SK-N-SH (cell line): ENCODE measurements at regions not wholly inside any gene's neighbourhood (a gene's known extent, or its start where the extent isn't known, plus 50 kb on each side); places are given as distances from the start of the nearest gene placed in this dataset.

ENCODE experiments used
- CTCF ChIA-PET: fragments of 300-600, 350-600 bp; formaldehyde crosslinking; extraction: SDS; loops from one replicate; lab custom pipeline; 2021; lab: Yijun Ruan, JAX
- POLR2A ChIA-PET: fragments of 350-600 bp; sonication (Branson Sonifier 250); formaldehyde crosslinking; extraction: SDS; loops from one replicate; lab custom pipeline; 2020; ENCODE audit warnings: antibody characterized with exemption, inconsistent platforms; lab: Yijun Ruan, JAX
- DNase-seq: peaks from one replicate; pipeline ENCODE4 v3.0.0; 2012
- H2AFZ ChIP-seq: fragments of 200-600 bp; sonication (generic); 2 replicates; pipeline ENCODE4 v1.8.1; 2016; ENCODE audit warnings: antibody characterized with exemption, mild to moderate bottlenecking, low read depth
- H3F3A ChIP-seq: fragments of 200-600 bp; sonication (generic); replicated peaks from 2 replicates; pipeline ENCODE3; 2016; ENCODE audit warnings: antibody characterized with exemption, mild to moderate bottlenecking; ENCODE audit not compliant: insufficient read depth
- H3K27ac ChIP-seq, 2 experiments: fragments of 200-500 bp in 1 of 2; fragments of 200-600 bp in 1 of 2; sonication (Bioruptor generic) in 1 of 2; sonication (generic), shearing (Covaris generic) in 1 of 2; 2 replicates each; pipeline versions ENCODE4 v1.5.1 to v1.6.1; 2014 to 2016; ENCODE audit warnings: low read depth in 2 of 2, inconsistent platforms in 1 of 2, low read length in 1 of 2, mild to moderate bottlenecking in 1 of 2, mixed read lengths in 1 of 2
- H3K27me3 ChIP-seq: fragments of 200-600 bp; sonication (generic), shearing (Covaris generic); 2 replicates; pipeline ENCODE4 v1.6.1; 2016; ENCODE audit warnings: mixed run types; ENCODE audit not compliant: insufficient read depth
- H3K36me3 ChIP-seq, 2 experiments: fragments of 200-500 bp in 1 of 2; fragments of 200-600 bp in 1 of 2; sonication (Bioruptor generic) in 1 of 2; sonication (generic) in 1 of 2; replicated peaks in 1 of 2; 2 replicates each; pipeline versions ENCODE3 to v1.5.1; 2014 to 2016; ENCODE audit warnings: low read length in 1 of 2, mild to moderate bottlenecking in 1 of 2; ENCODE audit not compliant: insufficient read depth in 2 of 2, control insufficient read depth in 1 of 2
- H3K4me1 ChIP-seq, 2 experiments: fragments of 200-500 bp in 1 of 2; fragments of 200-600 bp in 1 of 2; sonication (Bioruptor generic) in 1 of 2; sonication (generic), shearing (Covaris generic) in 1 of 2; 2 replicates each; pipeline versions ENCODE4 v1.5.1 to v1.6.1; 2014 to 2016; ENCODE audit warnings: low read depth in 1 of 2, low read length in 1 of 2, mixed run types in 1 of 2; ENCODE audit not compliant: insufficient read depth in 2 of 2, control insufficient read depth in 1 of 2
- H3K4me2 ChIP-seq: fragments of 200-600 bp; sonication (generic), shearing (Covaris generic); 2 replicates; pipeline ENCODE4 v1.6.1; 2017; ENCODE audit warnings: mixed run types
- H3K4me3 ChIP-seq, 2 experiments: fragments of 200-500 bp in 1 of 2; fragments of 200-600 bp in 1 of 2; sonication (Bioruptor generic) in 1 of 2; sonication (generic), shearing (Covaris generic) in 1 of 2; 2 replicates each; pipeline versions ENCODE4 v1.5.1 to v1.8.1; 2014 to 2016; ENCODE audit warnings: low read depth in 2 of 2, inconsistent platforms in 1 of 2, low read length in 1 of 2, mild to moderate bottlenecking in 1 of 2, mixed read lengths in 1 of 2, moderate library complexity in 1 of 2
- H3K79me2 ChIP-seq: fragments of 200-600 bp; sonication (generic); 2 replicates; pipeline ENCODE4 v1.8.1; 2017; ENCODE audit warnings: mild to moderate bottlenecking; ENCODE audit not compliant: insufficient read depth
- H3K9ac ChIP-seq: fragments of 200-600 bp; sonication (generic); 2 replicates; pipeline ENCODE4 v1.6.1; 2017; ENCODE audit warnings: mixed run types
- H3K9me2 ChIP-seq: fragments of 200-600 bp; sonication (generic); 2 replicates; pipeline ENCODE4 v1.6.1; 2017; ENCODE audit warnings: mixed run types
- H3K9me3 ChIP-seq: fragments of 200-600 bp; sonication (generic); 2 replicates; pipeline ENCODE4 v1.6.1; 2017; ENCODE audit warnings: mixed run types, mild to moderate bottlenecking, moderate library complexity
- H4K20me1 ChIP-seq: fragments of 200-600 bp; sonication (generic); 2 replicates; pipeline ENCODE4 v1.6.1; 2017; ENCODE audit warnings: mild to moderate bottlenecking, mixed run types; ENCODE audit not compliant: insufficient read depth
- CHD2 ChIP-seq: fragments of 150-350 bp; IDR thresholded peaks from 2 replicates; pipeline ENCODE4 v1.6.1; 2018; ENCODE audit warnings: low read length; ENCODE audit not compliant: partially characterized antibody
- ELF1 ChIP-seq: IDR thresholded peaks from 2 replicates; pipeline ENCODE4 v1.4.0; 2012
- EZH2phosphoT487 ChIP-seq: fragments of 200-600 bp; sonication (generic); IDR thresholded peaks from 2 replicates; pipeline ENCODE4 v1.6.1; 2017; ENCODE audit warnings: low read depth, mixed run types, mild to moderate bottlenecking, antibody characterized with exemption, moderate library complexity, borderline replicate concordance
- FOSL2 ChIP-seq: IDR thresholded peaks from 2 replicates; pipeline ENCODE4 v1.4.0; 2012; ENCODE audit warnings: low read depth, mild to moderate bottlenecking, moderate library complexity, borderline replicate concordance
- FOXJ3 ChIP-seq: sonication (generic); formaldehyde crosslinking; IDR thresholded peaks from 2 replicates; pipeline ENCODE4 v1.5.1; 2020; ENCODE audit warnings: mild to moderate bottlenecking, missing genetic modification reagents
- FOXM1 ChIP-seq: IDR thresholded peaks from 2 replicates; pipeline ENCODE4 v1.4.0; 2012; ENCODE audit warnings: low read depth, mild to moderate bottlenecking
- GABPA ChIP-seq: IDR thresholded peaks from 2 replicates; pipeline ENCODE4 v1.4.0; 2012; ENCODE audit warnings: low read depth, mild to moderate bottlenecking
- GATA2 ChIP-seq: sonication (generic); formaldehyde crosslinking; IDR thresholded peaks from 2 replicates; pipeline ENCODE4 v1.5.0; 2020; ENCODE audit warnings: mild to moderate bottlenecking, missing genetic modification reagents
- MEF2A ChIP-seq: IDR thresholded peaks from 2 replicates; pipeline ENCODE4 v1.4.0; 2012; ENCODE audit warnings: low read depth, borderline replicate concordance
- NRF1 ChIP-seq: IDR thresholded peaks from 2 replicates; pipeline ENCODE4 v1.6.1; 2012; ENCODE audit warnings: low read depth, mild to moderate bottlenecking, low read length
- RCOR1 ChIP-seq: fragments of 150-350 bp; IDR thresholded peaks from 2 replicates; pipeline ENCODE4 v1.6.1; 2017; ENCODE audit warnings: antibody characterized with exemption, low read length
- RFX5 ChIP-seq: IDR thresholded peaks from 2 replicates; pipeline ENCODE4 v1.6.1; 2012; ENCODE audit warnings: mild to moderate bottlenecking, improper control_type of control experiment, low read length
- TAF1 ChIP-seq: IDR thresholded peaks from 2 replicates; pipeline ENCODE4 v1.6.1; 2012; ENCODE audit warnings: low read depth, mild to moderate bottlenecking, low read length, moderate library complexity, borderline replicate concordance
- TCF12 ChIP-seq: IDR thresholded peaks from 2 replicates; pipeline ENCODE4 v1.4.0; 2012
- WGBS: methylation state at CpG from one replicate; pipeline ENCODE4 v1.1.6; 2017; ENCODE audit warnings: low lambda C conversion rate; 5-methylcytosine and 5-hydroxymethylcytosine counted together
- TF ChIP-seq, protein P1 (sequence below): IDR thresholded peaks from 2 replicates; pipeline ENCODE4 v1.4.0; 2012; ENCODE audit warnings: low read depth
- TF ChIP-seq, protein P2 (sequence below): fragments of 150-350 bp; IDR thresholded peaks from 2 replicates; pipeline ENCODE4 v1.6.1; 2017; ENCODE audit warnings: antibody characterized with exemption, low read length, low read depth, borderline replicate concordance

GRCh38 chr15:70342141-70342540 lies 244.4 kb upstream of the TLE3 start:
- 90% methylated on average over 7 of the region's 7 CpGs for WGBS
- H3K27me3 ChIP-seq, result no peaks in the 10 kb centered on the region
- no peaks in the 10 kb centered on the region for H3K79me2 ChIP-seq
- TF ChIP-seq GATA2 (CRISPR knock-in tag) (no peak), RCOR1 (no peak), ELF1 (no peak), EZH2phosphoT487 (no peak), FOXM1 (no peak)
- TF ChIP-seq, protein P1, sequence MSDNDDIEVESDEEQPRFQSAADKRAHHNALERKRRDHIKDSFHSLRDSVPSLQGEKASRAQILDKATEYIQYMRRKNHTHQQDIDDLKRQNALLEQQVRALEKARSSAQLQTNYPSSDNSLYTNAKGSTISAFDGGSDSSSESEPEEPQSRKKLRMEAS, result no peak
- ChIA-PET CTCF (no interaction called here), POLR2A (no interaction called here)
- H2AFZ ChIP-seq, result no peak overlapping the region
- H4K20me1 ChIP-seq, result no peaks in the 10 kb centered on the region
- peaks cover 0 to 73% of the 10 kb centered on the region in 2 experiments; a peak in 2 of 4 replicates for H3K4me1 ChIP-seq
- H3K9me3 ChIP-seq, result no peaks in the 10 kb centered on the region
- no peak overlapping the region for H3K9ac ChIP-seq
- no peaks in the 10 kb centered on the region for H3K36me3 ChIP-seq
- H3K9me2 ChIP-seq, result no peaks in the 10 kb centered on the region
- H3K4me3 ChIP-seq, result no peak overlapping the region
- DNase-seq, result no peak
- peak overlapping the region in 1 of 2 experiments; percentile 100; a peak in 2 of 4 replicates for H3K27ac ChIP-seq
- peaks cover 5% of the 10 kb centered on the region for H3F3A ChIP-seq
- no peak overlapping the region for H3K4me2 ChIP-seq

GRCh38 chr15:70341566-70341965 lies 243.8 kb upstream of the TLE3 start:
- Histone ChIP-seq H4K20me1 (no peaks in the 10 kb centered on the region), H3F3A (peaks cover 5% of the 10 kb centered on the region), H3K9ac (no peak overlapping the region), H3K27ac (peak overlapping the region in 1 of 2 experiments; percentile 100; a peak in 2 of 4 replicates), H3K4me1 (peaks cover 0 to 76% of the 10 kb centered on the region in 2 experiments; a peak in 2 of 4 replicates), H3K4me2 (no peak overlapping the region), H3K9me3 (no peaks in the 10 kb centered on the region), H3K4me3 (no peak overlapping the region), H3K79me2 (no peaks in the 10 kb centered on the region), H2AFZ (no peak overlapping the region), H3K36me3 (no peaks in the 10 kb centered on the region), H3K27me3 (no peaks in the 10 kb centered on the region), H3K9me2 (no peaks in the 10 kb centered on the region)
- 64% methylated on average over 4 of the region's 5 CpGs for WGBS
- CTCF ChIA-PET, result no interaction called here
- POLR2A ChIA-PET, result no interaction called here
- TF ChIP-seq NRF1 (no peak), FOXJ3 (no peak), CHD2 (no peak), FOSL2 (no peak), GABPA (no peak), TCF12 (no peak), MEF2A (no peak), TAF1 (no peak), RFX5 (no peak), RCOR1 (no peak)
- TF ChIP-seq, protein P2, sequence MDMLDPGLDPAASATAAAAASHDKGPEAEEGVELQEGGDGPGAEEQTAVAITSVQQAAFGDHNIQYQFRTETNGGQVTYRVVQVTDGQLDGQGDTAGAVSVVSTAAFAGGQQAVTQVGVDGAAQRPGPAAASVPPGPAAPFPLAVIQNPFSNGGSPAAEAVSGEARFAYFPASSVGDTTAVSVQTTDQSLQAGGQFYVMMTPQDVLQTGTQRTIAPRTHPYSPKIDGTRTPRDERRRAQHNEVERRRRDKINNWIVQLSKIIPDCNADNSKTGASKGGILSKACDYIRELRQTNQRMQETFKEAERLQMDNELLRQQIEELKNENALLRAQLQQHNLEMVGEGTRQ, result no peak
- TF ChIP-seq, all 33 proteins: peak for 0
- no peak for DNase-seq
